ENCODE measurements at regions not wholly inside any gene's neighbourhood (a gene's known extent, or its start where the extent isn't known, plus 50 kb on each side); places are given as distances from the start of the nearest gene placed in this dataset.

DNA sequence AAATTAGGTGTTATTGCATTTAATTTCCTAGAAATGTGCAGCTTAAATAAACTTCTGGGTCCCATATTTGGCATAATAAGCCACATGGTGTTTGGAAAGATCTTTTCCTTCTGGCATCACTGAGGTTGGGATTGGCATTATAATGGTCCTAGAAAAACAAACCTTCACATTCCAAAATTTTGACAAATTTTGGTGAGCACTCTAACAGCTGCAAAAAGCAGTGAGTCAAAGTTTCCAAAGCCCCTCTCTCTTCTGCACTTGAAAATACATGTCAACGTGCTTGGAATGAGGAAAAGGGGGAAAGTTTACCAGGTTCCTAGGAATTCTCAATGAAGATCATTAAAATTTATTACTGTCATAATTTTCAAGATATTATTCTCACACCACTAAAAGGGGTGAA lies 77.8 kb upstream of the STK17B start:
- DNase-seq = no peak

DNA sequence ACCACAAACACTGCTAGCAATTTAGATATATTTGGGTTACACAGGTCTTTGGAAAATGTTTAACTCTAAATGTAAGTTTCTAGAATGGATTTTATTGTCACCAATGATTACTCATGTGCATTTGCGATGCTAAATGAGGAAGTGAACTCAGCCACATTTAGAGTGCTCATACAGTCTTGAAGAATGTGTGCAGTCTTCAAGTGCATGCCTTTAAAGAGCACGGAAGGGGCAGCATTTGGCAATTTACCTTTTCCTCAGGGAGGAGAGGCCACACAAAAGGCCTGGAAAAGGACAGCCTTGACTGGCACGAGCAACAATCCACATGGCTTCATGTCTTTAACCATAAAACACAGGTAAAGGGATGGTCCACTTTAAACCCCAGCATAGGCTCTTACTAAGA lies 78.5 kb upstream of the STK17B start:
- no peak for DNase-seq

DNA sequence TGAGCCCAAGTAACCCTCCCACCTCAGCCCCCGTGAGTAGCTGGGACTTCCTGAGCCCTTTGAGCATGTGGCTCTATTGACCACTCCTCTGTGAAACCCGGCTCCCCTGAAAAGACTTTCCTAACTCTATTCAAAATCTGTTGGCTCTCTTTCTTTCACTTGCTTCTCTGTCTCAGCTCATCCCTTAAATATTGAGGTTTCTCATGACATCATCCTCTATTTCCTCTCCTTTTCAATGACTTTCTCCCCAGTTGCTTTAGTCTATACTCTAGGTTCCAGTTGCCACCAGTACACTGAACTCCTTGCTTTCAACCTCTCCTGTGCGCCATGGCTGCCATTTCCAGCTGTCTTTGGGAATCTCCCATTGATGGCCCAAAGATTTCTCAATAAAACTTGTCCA lies 79.8 kb upstream of the STK17B start:
- no peak for DNase-seq

DNA sequence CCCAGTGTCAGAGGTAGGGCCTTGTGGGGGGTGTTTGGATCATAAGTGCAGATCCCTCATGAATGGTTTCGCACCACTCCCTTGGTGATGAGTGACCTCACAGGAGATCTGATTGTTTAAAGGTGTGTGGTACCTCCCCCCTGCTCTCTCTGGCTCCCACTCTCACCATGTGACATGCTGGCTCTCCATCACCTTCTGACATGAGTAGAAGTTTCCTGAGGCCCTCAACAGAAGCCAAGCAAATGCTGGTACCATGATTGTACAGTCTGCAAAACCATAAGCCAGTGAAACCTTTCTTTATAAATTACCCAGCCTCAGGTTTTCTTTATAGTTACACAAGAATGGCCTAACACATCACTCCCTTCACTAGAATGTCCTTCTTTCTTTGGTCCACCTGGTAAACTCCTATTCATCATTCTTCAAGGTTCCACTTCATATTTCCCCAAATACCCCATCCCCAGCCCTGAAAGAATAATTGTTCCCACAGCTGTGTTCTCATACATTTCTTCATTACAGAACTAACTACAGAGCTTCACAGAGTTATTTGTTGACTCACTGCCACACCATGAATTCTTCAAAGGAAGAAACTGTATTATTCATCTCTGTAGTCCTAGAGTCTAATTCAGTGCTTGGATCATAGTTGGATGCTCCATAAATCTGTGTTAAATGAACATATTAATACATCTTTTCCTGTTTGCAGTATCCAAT lies 81.2 kb upstream of the STK17B start:
- no peak for DNase-seq

DNA sequence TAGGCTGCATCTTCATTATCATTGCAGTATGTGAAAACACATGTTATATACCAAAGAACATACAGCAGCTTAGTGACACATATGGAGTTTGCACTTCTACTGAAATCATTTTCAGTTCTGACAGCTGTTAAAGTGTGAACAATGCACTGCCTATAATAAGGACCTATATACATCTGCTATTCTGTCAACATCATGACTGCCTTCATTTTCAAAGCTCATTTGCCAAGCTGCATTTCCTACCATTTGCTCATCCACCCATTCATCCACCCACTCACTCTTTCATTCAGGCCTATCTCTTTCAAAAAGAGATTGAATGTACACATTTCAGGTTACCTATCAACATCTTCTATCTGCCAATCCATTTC lies 81.7 kb upstream of the STK17B start:
- no peak for DNase-seq

- no peak for DNase-seq
Measured at GRCh38 chr2:196256585-196256984, 85.2 kb upstream of the STK17B start.

DNA sequence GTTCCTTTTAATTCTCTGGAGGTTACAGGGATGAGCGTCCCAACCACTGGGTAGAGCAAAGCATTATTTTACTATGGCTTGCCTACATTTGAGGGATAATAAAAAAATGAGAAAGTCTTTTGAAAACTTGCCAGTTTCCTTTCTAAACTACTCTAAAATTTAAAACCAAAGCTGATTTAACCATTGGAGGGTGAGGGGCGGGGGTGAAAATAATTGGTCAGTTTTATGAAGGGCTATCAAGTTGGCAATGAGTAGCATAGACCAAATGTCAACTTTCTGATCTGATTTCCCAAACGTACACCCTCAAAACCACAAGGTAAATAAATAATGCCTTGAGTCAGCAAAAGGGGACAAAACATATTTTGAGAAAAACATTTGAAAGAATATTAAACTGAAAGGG lies 85.7 kb upstream of the STK17B start:
- DNase-seq = no peak

GRCh38 chr2:196258407-196258806 lies 87.0 kb upstream of the STK17B start:
- no peak for DNase-seq

DNA sequence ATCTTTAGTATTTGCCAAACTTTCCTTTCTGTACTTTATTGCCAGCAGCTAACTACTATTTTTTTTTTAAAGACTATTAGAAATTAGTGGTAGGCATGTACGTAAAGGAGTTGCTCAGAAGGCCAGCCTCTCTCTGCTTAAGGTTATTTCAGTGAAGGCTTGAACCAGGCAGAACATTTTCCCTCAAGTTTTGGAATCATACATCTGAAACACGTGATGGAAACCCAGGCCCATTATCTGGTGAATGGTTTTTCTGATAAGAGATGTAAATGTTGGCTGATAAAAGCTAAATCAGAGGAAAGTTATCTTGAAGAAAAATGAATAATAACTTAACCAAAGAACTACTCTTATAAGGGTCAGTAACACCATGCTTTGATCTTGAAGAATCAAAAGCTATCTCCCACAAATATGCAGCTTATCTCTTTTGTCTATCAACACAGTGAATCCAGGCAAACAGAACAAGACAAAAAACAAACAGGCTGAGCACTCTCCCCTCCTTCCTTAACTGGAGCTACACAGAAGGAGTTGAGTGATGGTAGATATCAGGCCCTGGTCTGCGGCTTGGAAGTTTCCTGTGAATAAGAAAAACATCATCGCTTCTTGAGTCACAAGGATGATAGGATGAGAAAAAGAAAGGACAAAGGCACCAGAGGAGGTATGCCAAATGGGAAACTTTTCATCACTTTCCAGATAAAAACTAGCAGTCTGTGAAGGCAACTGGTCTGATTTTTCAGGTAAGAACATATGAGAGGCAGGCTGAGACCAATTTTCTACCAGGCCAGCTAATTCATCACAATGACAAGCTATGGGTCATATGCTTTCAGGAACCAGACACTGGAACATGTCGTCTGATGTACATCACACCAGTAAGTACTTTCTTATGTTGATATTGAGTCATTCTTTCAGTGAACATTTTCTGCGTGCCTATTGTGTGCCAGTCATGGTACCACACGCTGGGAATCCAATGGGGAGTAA lies 88.4 kb upstream of the STK17B start:
- no peak for DNase-seq

- DNase-seq = no peak
Measured at GRCh38 chr2:196260546-196260945, 89.2 kb upstream of the STK17B start.

- DNase-seq = no peak
Measured at GRCh38 chr2:196262606-196263005, 91.2 kb upstream of the STK17B start.

DNA sequence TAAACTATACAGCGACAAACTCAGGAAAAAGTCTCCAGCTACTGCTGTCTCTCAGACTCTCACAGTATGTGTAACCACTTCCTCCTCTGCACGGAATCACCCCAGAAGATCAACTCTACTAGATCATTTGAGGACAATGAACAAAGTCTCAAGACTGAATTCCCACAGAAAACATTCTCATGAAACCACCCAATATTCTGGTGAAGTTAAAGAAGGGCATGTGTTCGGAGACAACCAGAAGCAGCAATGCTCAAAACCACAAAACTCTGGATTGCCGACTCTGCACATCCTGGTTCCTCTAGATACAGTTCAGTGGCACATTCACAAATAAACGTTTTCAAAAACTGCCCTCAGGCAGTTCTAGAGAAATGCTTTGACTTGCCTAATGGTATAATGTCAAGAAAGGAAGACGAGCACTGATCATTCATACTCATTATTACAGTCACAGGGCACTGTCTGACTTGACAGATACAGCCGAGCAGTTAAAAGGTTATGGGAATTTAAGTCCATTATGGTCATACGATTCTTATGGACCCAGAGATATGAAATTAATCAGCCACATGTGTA lies 91.9 kb upstream of the STK17B start:
- no peak for DNase-seq

DNA sequence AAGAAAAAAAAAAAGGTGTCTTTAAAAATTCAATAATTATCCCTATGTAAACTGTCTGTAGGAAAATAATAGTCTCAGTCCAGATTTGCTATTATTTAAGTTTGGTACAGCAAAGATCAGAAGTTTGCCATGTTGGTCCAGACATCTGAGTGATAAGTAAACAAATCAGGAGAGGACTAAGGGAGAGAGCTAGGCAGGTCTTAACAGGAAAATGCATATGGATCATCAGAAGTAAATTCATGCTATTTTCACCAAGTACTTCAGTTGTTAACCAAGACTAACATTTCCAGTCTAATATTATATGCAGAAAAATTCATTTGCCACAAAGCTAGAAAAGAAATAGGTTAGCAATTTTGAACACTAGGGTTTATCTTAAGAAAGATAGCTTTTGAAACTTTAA lies 95.0 kb upstream of the STK17B start:
- DNase-seq = no peak

DNA sequence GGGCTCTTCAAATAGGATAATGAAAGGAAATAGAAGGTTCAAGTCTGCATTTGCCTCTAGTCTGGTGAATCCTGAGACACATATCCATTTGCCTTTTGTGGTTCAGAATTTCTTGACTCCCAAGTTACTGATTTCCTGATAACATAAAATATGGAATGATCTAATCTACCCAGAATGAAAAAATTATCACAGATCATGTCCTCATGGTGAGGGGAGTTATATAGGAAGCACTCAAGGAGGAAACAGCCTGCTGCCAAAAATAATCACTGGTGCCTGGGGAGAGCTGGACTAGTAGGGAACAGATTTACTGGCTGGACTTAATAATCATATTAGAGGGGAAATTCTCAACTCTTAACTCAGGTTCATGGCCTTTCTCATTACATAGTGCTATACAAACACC lies 95.5 kb upstream of the STK17B start:
- no peak for DNase-seq

- DNase-seq = no peak
Measured at GRCh38 chr2:196268025-196268424, 96.6 kb upstream of the STK17B start.

GRCh38 chr2:196268538-196269338 lies 97.4 kb upstream of the STK17B start:
- DNase-seq = no peak

- no peak for DNase-seq
Measured at GRCh38 chr2:196271795-196272194, 100.4 kb upstream of the STK17B start.

DNA sequence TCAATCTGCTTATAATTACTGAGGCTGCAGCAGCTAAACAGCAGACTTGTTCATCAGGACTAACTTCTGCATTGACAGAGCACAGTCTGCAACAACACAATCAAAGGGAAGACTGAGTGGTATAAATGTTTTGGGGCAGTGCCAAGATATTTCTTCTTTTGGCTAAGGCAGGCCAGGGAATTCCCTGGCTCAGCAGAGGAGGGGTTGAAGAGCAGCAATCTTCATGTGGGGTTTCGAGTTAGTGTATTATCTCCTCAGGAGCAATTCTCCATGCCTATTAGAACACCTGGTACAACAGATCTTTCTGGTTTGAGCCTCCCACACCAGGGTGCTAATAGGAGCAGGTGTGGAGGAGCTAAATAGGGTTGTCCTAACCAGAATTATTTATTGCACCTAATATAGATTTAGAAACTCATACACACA lies 103.0 kb upstream of the STK17B start:
- DNase-seq = no peak

DNA sequence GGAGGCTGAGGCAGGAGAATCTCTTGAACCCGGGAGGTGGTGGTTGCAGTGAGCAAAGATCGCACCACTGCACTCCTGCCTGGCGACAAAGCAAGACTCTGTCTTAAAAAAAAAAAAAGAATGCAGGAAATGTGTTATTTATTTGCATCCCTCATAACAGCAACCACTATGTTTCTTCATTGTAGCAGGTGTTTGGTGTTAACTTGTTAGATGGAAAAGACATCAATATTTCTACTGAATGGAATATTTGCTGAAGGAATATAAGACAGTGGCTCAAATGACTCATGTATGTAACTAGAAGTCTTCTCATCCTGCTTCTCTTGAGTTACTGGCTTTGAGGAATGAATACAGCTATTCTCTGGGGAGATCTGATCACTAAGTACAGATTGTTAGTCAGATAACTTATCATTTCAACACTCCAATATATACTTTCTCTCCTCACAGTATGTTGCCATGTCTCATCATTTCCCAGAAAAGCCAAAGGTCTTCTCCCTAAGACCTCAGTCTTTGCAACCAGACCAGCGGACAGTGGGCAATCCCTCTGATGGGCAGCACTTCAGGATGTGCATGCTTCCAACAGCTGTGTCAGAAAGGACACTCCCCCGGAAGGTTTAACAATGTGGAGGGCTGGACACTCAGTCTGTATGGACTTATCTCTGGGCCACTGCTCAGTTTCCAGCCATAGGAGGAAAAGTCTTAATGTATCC lies 104.4 kb upstream of the STK17B start:
- no peak for DNase-seq

DNA sequence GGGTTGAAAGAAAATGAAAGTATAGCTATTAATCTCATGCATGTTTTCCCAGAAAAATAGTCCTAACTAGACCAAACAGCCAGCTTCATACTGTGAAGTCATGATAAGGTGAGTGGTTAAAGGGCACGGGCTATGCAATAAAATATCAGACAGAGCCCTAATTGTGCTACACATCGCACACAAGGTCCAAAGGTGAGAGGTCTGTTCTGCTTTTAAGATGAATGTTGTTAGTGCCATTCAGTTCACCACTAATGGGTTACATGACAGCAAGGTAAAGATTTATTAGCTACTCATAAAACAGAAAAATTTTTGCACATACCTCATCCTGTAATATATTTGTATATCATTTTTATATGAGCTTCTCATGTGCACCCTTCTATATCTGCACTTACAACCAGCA lies 105.0 kb upstream of the STK17B start:
- DNase-seq = no peak

DNA sequence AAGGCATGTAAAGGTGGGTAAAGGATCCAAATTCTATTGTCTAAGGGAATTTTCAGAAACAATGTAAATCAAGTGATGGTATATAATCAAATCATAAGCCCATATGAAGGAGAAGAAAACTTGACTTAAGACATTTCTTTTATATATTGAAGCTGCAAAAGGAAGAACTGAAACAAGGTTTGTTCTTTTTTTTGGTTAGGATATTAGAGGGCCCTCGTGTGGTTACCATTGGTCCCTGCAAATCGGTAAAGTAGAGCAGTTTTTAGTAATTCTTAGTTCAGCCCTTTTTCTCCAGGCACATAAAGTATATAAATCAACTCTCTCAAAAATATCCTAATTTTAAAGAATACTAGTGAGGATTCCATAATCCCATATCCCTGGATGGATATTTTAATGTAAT lies 105.6 kb upstream of the STK17B start:
- no peak for DNase-seq

DNA sequence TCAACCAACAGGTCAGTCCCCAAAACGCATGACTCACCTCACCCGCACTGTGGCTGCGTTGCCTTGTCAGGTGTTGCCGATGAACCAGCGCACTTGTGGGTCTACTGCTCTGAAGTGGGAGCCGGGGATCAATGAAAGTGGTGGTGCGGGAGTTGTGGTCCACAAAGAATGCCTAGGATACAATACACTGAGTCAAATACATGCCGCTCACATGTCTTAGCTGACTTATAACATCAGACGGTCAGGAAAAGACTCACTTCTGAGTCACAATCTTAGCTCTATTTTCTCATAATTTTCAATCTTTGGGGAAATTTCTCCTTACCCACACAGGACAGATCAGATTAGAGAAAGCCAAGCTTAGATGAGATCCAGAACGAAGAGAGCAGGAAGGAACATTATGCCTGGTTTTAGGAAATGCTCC lies 107.1 kb upstream of the STK17B start:
- no peak for DNase-seq

DNA sequence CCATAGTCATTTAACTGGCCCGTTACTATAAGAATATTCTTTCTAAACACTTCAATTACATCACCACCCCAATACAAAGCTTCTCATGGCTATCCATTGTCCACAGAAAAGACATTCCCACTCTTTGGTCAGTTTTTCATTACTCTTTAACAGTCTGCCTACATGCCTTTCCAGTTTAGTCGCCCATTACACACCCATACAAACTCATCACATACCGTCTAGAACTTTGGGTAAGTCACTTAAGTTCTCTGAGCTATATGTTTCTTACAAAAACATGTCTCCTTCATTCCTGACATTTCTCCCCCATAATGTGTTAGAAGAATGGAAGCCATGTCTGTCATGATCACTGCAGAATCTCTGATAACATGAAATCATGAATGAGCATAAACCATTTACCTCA lies 108.2 kb upstream of the STK17B start:
- no peak for DNase-seq

All from NCI-H1092 (cell line).